NCI-H1930 (cell line): ENCODE measurements at regions not wholly inside any gene's neighbourhood (a gene's known extent, or its start where the extent isn't known, plus 50 kb on each side); places are given as distances from the start of the nearest gene placed in this dataset.

Experiments used
- DNase-seq, 2 experiments: peaks; one replicate each; lab custom pipeline; 2025; lab: John Stamatoyannopoulos, UW

DNA sequence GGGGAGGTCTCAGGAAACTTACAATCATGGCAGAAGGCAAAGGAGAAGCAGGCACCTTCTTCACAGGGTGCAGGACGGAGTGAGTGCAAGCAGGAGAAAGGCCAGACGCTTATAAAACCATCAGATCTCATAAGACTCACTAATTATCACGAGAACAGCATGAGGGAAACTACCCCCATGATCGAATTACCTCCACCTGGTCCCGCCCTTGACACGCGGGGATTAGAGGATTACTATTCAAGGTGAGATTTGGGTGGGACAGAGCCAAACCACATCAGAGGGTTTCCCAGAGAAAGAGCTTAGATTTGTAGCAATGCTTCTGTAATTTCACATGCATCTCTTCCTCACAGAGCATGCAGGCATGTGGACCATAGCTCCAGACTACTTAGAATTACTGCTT lies 615.7 kb upstream of the UBE2E2 start:
- no peak for DNase-seq

GRCh38 chr3:22593638-22594037 lies 609.5 kb upstream of the UBE2E2 start:
- no peak for DNase-seq

DNA sequence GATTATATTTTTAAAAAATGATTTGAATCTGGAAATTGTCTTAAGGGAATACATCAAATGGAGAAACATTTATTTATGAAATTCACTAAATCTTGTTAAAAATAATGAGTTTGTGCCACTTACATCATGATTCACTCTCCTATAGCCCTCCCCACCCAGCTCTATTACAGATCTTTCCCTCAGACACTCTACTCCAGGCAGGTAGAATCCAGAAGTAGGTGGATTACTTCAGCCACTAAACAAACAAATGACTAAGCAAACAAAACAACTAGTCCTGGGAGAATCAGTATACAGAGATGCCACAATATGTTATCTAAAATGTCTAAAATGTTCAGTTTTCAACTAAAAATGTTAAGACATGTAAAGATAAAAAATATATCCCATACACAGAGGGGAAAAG lies 608.1 kb upstream of the UBE2E2 start:
- no peak for DNase-seq

DNA sequence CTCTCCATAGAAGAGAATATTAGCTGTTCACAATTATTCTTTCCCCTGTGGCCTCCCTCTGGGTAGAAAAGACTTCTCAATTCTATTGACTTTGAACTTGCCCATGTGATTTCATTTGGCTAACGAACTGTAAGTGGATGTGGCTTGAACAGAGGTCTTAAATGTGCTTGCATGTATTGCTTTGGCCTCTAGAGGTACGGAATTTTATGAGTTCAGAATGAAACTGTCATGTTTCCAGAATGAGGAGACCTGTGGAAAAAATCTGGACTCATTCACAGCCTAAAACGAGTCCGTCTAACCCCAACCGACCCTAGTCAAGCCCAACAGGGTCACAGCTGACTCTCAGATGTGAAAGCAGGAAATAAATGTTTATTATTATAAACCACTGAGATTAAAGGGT lies 596.7 kb upstream of the UBE2E2 start:
- no peak for DNase-seq

- DNase-seq, result no peak
These were observed 596.2 kb upstream of the UBE2E2 start for GRCh38 chr3:22606938-22607337.

DNA sequence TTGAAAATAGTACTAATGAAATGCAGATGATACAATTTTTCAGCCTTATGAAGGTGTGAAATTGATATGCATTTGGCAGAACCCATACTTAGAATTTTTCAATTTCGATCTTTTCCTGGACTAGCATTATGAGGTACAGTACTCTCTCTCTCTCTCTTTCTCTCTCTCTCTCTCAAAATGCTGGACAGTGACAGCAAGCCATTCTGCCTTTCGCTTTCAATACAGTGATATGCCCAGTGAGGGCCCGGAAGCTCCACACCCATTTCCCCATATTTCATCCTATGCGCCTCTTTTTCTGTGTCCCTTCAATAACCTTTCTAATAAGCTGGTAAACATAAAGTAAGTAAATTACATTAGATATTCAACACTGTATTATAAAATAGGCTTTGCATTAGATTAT lies 595.0 kb upstream of the UBE2E2 start:
- no peak for DNase-seq

- DNase-seq, result no peak
These were observed 594.4 kb upstream of the UBE2E2 start for GRCh38 chr3:22608721-22609120.

- no peak for DNase-seq
These were observed 594.0 kb upstream of the UBE2E2 start for GRCh38 chr3:22609139-22609538.

DNA sequence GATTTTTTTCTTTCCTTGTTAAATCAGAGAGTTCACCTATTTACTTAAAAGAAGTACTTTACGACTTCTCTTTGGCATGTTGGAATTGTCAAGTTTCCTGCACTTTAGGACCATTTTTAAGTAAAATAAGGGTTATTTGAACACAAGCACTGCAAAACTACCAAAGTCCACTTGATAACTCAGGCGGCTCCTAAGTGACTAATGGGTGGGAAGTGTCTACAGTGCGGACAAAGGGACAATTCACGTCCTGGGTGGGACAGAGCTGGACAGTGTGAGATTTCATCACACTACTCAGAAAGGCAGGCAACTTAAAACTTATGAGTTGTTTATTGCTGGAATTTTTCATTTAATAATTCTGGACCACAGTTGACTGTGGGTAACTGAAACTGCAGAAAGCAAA lies 590.2 kb upstream of the UBE2E2 start:
- no peak for DNase-seq

GRCh38 chr3:22615790-22616189 lies 587.3 kb upstream of the UBE2E2 start:
- DNase-seq, result no peak

GRCh38 chr3:22617372-22617771 lies 585.8 kb upstream of the UBE2E2 start:
- DNase-seq, result no peak

- no peak for DNase-seq
These were observed 582.6 kb upstream of the UBE2E2 start for GRCh38 chr3:22620498-22620897.

GRCh38 chr3:22621205-22621809 lies 581.8 kb upstream of the UBE2E2 start:
- no peak for DNase-seq

GRCh38 chr3:22627993-22628499 lies 575.1 kb upstream of the UBE2E2 start:
- DNase-seq, result no peak

- DNase-seq, result no peak
These were observed 570.6 kb upstream of the UBE2E2 start for GRCh38 chr3:22632536-22632935.

- no peak for DNase-seq
These were observed 568.7 kb upstream of the UBE2E2 start for GRCh38 chr3:22634433-22634832.

DNA sequence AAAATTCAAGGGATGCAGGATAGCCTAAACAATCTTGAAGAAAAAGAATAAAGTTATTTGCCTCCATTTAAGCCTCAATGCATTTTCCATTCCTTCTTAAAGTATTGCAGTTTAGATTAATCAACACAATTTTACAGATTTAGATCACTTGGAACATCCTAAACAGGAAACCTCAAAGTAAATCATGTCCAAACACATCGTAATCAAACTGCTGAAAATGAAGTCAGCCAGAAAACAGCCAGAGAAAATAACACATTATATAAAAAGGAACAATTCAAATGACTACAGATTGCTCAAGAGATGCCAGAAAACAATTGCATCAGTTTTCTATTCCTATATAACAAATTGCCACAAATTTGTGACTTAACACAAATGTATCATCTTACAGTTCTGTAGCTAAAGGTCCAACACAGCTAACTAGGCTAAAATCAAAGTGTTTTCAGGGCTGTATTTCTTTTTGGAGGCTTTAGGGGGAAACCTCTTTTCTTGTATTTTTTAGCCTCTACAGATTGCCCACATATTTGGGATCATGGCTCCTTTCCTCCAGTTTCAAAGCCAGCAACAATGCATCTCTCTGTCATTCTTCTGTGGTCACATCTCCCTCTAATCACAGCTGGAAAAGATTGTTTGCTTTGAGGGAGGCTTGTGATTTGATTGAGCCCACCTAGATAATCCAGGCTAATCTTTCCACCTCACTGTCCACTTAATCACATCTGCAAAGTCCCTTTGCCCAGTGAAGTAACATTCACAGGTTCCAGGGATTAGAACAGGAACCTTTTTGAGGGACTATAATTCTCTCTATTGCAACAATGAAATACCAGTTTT lies 543.3 kb upstream of the UBE2E2 start:
- DNase-seq, result no peak

- no peak for DNase-seq
These were observed 542.5 kb upstream of the UBE2E2 start for GRCh38 chr3:22660606-22661005.

DNA sequence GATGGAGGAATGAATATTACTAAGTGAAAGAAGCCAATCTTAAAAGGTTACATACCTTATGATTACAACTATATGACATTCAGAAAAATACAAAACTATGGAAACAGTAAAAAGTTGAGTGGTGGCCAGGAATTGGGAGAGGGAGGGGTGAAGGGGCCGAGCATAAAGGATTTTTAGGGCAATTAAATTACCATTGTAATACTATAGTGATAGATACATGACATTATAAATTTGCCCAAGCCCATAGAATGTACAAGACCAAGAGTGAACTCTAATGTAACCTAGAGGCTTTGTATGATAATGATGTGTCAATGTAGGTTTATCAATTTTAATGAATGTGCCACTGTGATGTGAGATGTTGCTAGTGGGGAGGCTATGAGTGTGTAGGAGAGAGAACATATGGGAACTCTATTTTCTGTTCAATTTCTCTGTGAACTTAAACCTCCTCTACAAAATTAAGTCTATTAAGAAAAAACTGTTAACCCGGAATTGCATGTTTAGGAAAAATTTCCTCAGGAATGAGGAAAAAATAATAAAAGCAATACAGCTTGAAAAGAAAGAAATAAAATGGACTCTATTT lies 541.9 kb upstream of the UBE2E2 start:
- no peak for DNase-seq

DNA sequence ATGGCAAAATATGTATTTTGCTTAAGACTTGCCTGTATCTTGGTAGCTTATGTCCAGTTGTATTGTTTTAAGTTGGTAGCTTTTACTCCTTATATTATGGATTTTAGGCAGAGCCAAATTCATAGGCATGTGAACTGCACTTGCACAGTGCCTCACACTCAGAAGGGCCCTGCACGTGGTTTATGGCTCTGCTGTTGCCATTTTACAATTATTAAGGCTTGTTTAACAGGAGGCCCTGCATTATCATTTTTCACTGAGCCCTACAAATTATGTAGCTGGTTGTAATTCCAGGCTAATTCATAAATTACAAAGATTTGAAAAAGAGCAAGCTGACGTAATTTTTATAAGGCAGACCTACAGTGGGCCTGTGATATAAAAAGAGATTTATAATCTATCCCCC lies 537.6 kb upstream of the UBE2E2 start:
- no peak for DNase-seq

DNA sequence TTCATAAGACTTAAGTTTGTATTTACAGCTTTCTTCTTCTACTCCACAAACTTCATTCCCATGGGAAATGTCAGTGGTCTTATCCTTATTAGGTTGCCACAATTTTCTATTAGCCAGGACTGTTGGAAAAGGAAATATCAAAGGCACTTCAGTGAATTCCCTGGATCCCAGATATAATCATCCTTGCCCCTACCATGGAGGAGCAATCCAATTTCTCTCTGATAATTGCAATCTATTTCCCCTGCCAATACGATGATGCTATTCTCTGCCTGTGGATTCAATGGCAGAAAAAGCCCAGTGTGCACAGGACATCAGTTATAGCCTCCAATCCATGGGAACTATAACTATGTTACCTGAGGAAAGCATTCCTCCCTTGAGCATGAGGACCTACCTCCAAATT lies 536.4 kb upstream of the UBE2E2 start:
- no peak for DNase-seq

GRCh38 chr3:22671848-22672247 lies 531.3 kb upstream of the UBE2E2 start:
- DNase-seq, result no peak

DNA sequence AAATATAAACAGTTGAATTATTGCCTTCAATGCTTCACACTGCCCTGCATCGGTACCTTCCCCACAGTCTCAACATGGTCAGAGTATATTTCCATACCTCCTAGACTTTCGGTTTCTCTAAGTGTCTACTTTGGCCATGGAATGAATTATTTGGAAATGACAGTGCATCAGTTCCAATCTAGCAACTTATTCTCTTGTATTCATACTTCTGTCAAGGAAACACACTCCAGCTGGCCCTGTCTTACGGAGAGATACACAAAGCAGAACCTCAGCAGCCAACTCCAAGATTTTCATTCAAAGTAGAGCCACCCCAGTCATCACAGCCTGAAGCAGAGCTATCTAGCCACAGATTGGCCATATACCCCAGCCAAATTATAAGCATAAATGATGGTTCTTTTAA lies 518.4 kb upstream of the UBE2E2 start:
- DNase-seq, result no peak
